Fibroblast of skin of left biceps (primary cell): ENCODE measurements at regions not wholly inside any gene's neighbourhood (a gene's known extent, or its start where the extent isn't known, plus 50 kb on each side); places are given as distances from the start of the nearest gene placed in this dataset.
A peak's percentile ranks its signal among the peaks of the same experiment; 100 is the strongest.
"Not testable (repeated sequence)": the region's sequence is repeated elsewhere in the genome, so short reads cannot be mapped to it uniquely, and the experiment has no call there.

Source experiments
- DNase-seq, 2 experiments: peaks; one replicate each; pipeline ENCODE4 v3.0.0-alpha.2; 2013; ENCODE audit warnings: low read depth in 2 of 2

- no peak for DNase-seq
Observed at GRCh38 chr18:43714343-43715010, 437.2 kb upstream of the SYT4 start.

- DNase-seq: no peak
Observed at GRCh38 chr18:43719267-43719795, 442.0 kb upstream of the SYT4 start.

GRCh38 chr18:43720041-43720440, 442.8 kb upstream of the SYT4 start:
- no peak for DNase-seq

- no peak for DNase-seq
Observed at GRCh38 chr18:43735570-43735969, 458.3 kb upstream of the SYT4 start.

- no peak for DNase-seq
Observed at GRCh38 chr18:43744960-43745745, 467.9 kb upstream of the SYT4 start.

GRCh38 chr18:43751203-43751602, 473.9 kb upstream of the SYT4 start:
- DNase-seq: no peak

- no peak for DNase-seq
Observed at GRCh38 chr18:43751835-43752234, 474.5 kb upstream of the SYT4 start.

- no peak for DNase-seq
Observed at GRCh38 chr18:43757273-43757672, 480.0 kb upstream of the SYT4 start.

GRCh38 chr18:43758734-43759133, 481.4 kb upstream of the SYT4 start:
- DNase-seq: no peak

GRCh38 chr18:43760010-43760409, 482.7 kb upstream of the SYT4 start:
- DNase-seq: no peak

GRCh38 chr18:43772907-43773306, 495.6 kb upstream of the SYT4 start:
- no peak for DNase-seq

- no peak for DNase-seq
Observed at GRCh38 chr18:43774497-43774896, 497.2 kb upstream of the SYT4 start.

GRCh38 chr18:43775591-43775990, 498.3 kb upstream of the SYT4 start:
- no peak for DNase-seq

- no peak for DNase-seq
Observed at GRCh38 chr18:43776997-43777396, 499.7 kb upstream of the SYT4 start.

GRCh38 chr18:43777636-43778304, 500.5 kb upstream of the SYT4 start:
- DNase-seq: no peak

GRCh38 chr18:43780782-43781340, 503.6 kb upstream of the SYT4 start:
- peak; percentile 67 to 73 for DNase-seq

- no peak for DNase-seq
Observed at GRCh38 chr18:43785158-43785557, 507.9 kb upstream of the SYT4 start.

- no peak for DNase-seq
Observed at GRCh38 chr18:43786893-43787292, 509.6 kb upstream of the SYT4 start.

- DNase-seq: not testable (repeated sequence)
Observed at GRCh38 chr18:43787721-43788120, 510.4 kb upstream of the SYT4 start.

GRCh38 chr18:43789234-43790000, 512.1 kb upstream of the SYT4 start:
- peak; percentile 12 to 29 for DNase-seq

- no peak for DNase-seq
Observed at GRCh38 chr18:43793910-43794309, 516.6 kb upstream of the SYT4 start.
